ENCODE measurements at regions not wholly inside any gene's neighbourhood (a gene's known extent, or its start where the extent isn't known, plus 50 kb on each side); places are given as distances from the start of the nearest gene placed in this dataset.

GRCh38 chr4:41359836-41360213, 103.1 kb downstream of the UCHL1 start:
- DNase-seq, result no peak

GRCh38 chr4:41360214-41360920, 103.6 kb downstream of the UCHL1 start:
- DNase-seq, result peak; percentile 80

- DNase-seq, result peak; percentile 57
Observed at GRCh38 chr4:41360921-41361793, 104.4 kb downstream of the UCHL1 start.

- DNase-seq, result no peak
Observed at GRCh38 chr4:41361794-41362526, 105.2 kb downstream of the UCHL1 start.

GRCh38 chr4:41362621-41363383, 106.1 kb downstream of the UCHL1 start:
- no peak for DNase-seq

- DNase-seq, result peak; percentile 71
Observed at GRCh38 chr4:41363384-41363981, 106.8 kb downstream of the UCHL1 start.

- DNase-seq, result peak; percentile 58
Observed at GRCh38 chr4:41364876-41365275, 108.1 kb downstream of the UCHL1 start.

- no peak for DNase-seq
Observed at GRCh38 chr4:41365681-41366080, 109.0 kb downstream of the UCHL1 start.

- DNase-seq, result no peak
Observed at GRCh38 chr4:41366911-41367517, 110.3 kb downstream of the UCHL1 start.

GRCh38 chr4:41369680-41370079, 113.0 kb downstream of the UCHL1 start:
- DNase-seq, result no peak

GRCh38 chr4:41373221-41373620, 116.5 kb downstream of the UCHL1 start:
- no peak for DNase-seq

- no peak for DNase-seq
Observed at GRCh38 chr4:41374490-41374889, 117.8 kb downstream of the UCHL1 start.

GRCh38 chr4:41375561-41375960, 118.8 kb downstream of the UCHL1 start:
- no peak for DNase-seq

- no peak for DNase-seq
Observed at GRCh38 chr4:41377196-41377595, 120.5 kb downstream of the UCHL1 start.

GRCh38 chr4:41379230-41379629, 122.5 kb downstream of the UCHL1 start:
- no peak for DNase-seq

GRCh38 chr4:41380511-41381157, 123.9 kb downstream of the UCHL1 start:
- DNase-seq, result no peak

- DNase-seq, result no peak
Observed at GRCh38 chr4:41381384-41381783, 124.7 kb downstream of the UCHL1 start.

GRCh38 chr4:41384992-41385391, 128.3 kb downstream of the UCHL1 start:
- no peak for DNase-seq

GRCh38 chr4:41385481-41385880, 128.8 kb downstream of the UCHL1 start:
- DNase-seq, result no peak

- DNase-seq, result no peak
Observed at GRCh38 chr4:41388080-41388479, 131.4 kb downstream of the UCHL1 start.
